ENCODE measurements at regions not wholly inside any gene's neighbourhood (a gene's known extent, or its start where the extent isn't known, plus 50 kb on each side); places are given as distances from the start of the nearest gene placed in this dataset.

GRCh38 chr4:156487107-156487506 is 484.5 kb downstream of the PDGFC start:
- TF ChIP-seq EZH2 (IDR thresholded peaks at IDR 0.05) (no peak), CTCF (IDR thresholded peaks at IDR 0.05 in 2 of 3, conservative IDR thresholded peaks at IDR 0.05 in 1 of 3; ENCODE audit: borderline replicate concordance in 1 of 3, insufficient read depth in 1 of 3, low read depth in 2 of 3, low read length in 2 of 3) (no peak), RAD21 (IDR thresholded peaks at IDR 0.05; ENCODE audit: low read depth) (no peak), MAX (IDR thresholded peaks at IDR 0.05) (no peak)

Measured in HCT116 (cell line).